HUES48 (cell line): ENCODE measurements at regions not wholly inside any gene's neighbourhood (a gene's known extent, or its start where the extent isn't known, plus 50 kb on each side); places are given as distances from the start of the nearest gene placed in this dataset.
"Not testable (repeated sequence)": the region's sequence is repeated elsewhere in the genome, so short reads cannot be mapped to it uniquely, and the experiment has no call there.

ENCODE experiments used
- H3K27ac ChIP-seq: one replicate; pipeline ENCODE4 v1.7.0; 2013; ENCODE audit warnings: low read depth, low read length, inconsistent platforms
- H3K27me3 ChIP-seq: 2 replicates; pipeline ENCODE4 v1.6.1; 2013; ENCODE audit warnings: mild to moderate bottlenecking, low read length; ENCODE audit not compliant: control insufficient read depth, insufficient read depth
- H3K36me3 ChIP-seq: 2 replicates; pipeline ENCODE4 v1.6.1; 2013; ENCODE audit warnings: low read length; ENCODE audit not compliant: control insufficient read depth, insufficient read depth
- H3K4me1 ChIP-seq: 2 replicates; pipeline ENCODE4 v1.6.1; 2013; ENCODE audit warnings: mild to moderate bottlenecking, low read length; ENCODE audit not compliant: control insufficient read depth, insufficient read depth
- H3K4me3 ChIP-seq: 2 replicates; pipeline ENCODE4 v1.5.1; 2013; ENCODE audit warnings: mild to moderate bottlenecking, low read depth, low read length
- H3K9ac ChIP-seq: 2 replicates; pipeline ENCODE4 v1.6.1; 2013; ENCODE audit warnings: mild to moderate bottlenecking, low read depth, low read length, moderate library complexity
- H3K9me3 ChIP-seq: 2 replicates; pipeline ENCODE4 v1.6.1; 2013; ENCODE audit warnings: low read length; ENCODE audit not compliant: control insufficient read depth, insufficient read depth

GRCh38 chr16:31692338-31692737 lies 164.6 kb downstream of the AHSP start:
- H3K9me3 ChIP-seq, H3K27me3 ChIP-seq, H3K4me1 ChIP-seq, H3K9ac ChIP-seq, H3K36me3 ChIP-seq, H3K27ac ChIP-seq, H3K4me3 ChIP-seq: not testable (repeated sequence)

- Histone ChIP-seq H3K27ac (no peak overlapping the region), H3K9me3 (peaks cover 3% of the 10 kb centered on the region; the same call in 1 of the 2 replicates), H3K4me3 (no peak overlapping the region), H3K27me3 (no peaks in the 10 kb centered on the region), H3K4me1 (no peaks in the 10 kb centered on the region), H3K36me3 (no peaks in the 10 kb centered on the region), H3K9ac (no peak overlapping the region)
These were observed 166.0 kb downstream of the AHSP start for GRCh38 chr16:31693733-31694132.

GRCh38 chr16:31694461-31694860 lies 166.8 kb downstream of the AHSP start:
- no peaks in the 10 kb centered on the region for H3K36me3 ChIP-seq
- no peak overlapping the region for H3K27ac ChIP-seq
- no peaks in the 10 kb centered on the region for H3K27me3 ChIP-seq
- peaks cover 3% of the 10 kb centered on the region; the same call in 1 of the 2 replicates for H3K9me3 ChIP-seq
- H3K4me1 ChIP-seq: no peaks in the 10 kb centered on the region
- no peak overlapping the region for H3K9ac ChIP-seq
- no peak overlapping the region for H3K4me3 ChIP-seq

GRCh38 chr16:31695667-31696066 lies 168.0 kb downstream of the AHSP start:
- H3K9me3 ChIP-seq: peaks cover 3% of the 10 kb centered on the region; the same call in 1 of the 2 replicates
- no peaks in the 10 kb centered on the region for H3K4me1 ChIP-seq
- no peaks in the 10 kb centered on the region for H3K27me3 ChIP-seq
- no peaks in the 10 kb centered on the region for H3K36me3 ChIP-seq
- no peak overlapping the region for H3K4me3 ChIP-seq
- no peak overlapping the region for H3K9ac ChIP-seq
- no peak overlapping the region for H3K27ac ChIP-seq

- no peak overlapping the region for H3K9ac ChIP-seq
- H3K36me3 ChIP-seq: no peaks in the 10 kb centered on the region
- H3K27ac ChIP-seq: no peak overlapping the region
- H3K9me3 ChIP-seq: no peaks in the 10 kb centered on the region; the same call in 1 of the 2 replicates
- 0 out of 2 replicates have a peak, but pooled peaks cover 4% of the 10 kb centered on the region for H3K4me1 ChIP-seq
- no peak overlapping the region for H3K4me3 ChIP-seq
- no peaks in the 10 kb centered on the region for H3K27me3 ChIP-seq
These were observed 169.5 kb downstream of the AHSP start for GRCh38 chr16:31696968-31697743.

GRCh38 chr16:31697744-31698125 lies 170.0 kb downstream of the AHSP start:
- Histone ChIP-seq H3K9me3 (no peaks in the 10 kb centered on the region; the same call in 1 of the 2 replicates), H3K4me3 (no peak overlapping the region), H3K27me3 (no peaks in the 10 kb centered on the region), H3K36me3 (no peaks in the 10 kb centered on the region), H3K27ac (no peak overlapping the region), H3K9ac (no peak overlapping the region), H3K4me1 (0 out of 2 replicates have a peak, but pooled peaks cover 4% of the 10 kb centered on the region)

GRCh38 chr16:31698901-31699300 lies 171.2 kb downstream of the AHSP start:
- Histone ChIP-seq H3K4me3 (no peak overlapping the region), H3K36me3 (peaks cover 11% of the 10 kb centered on the region), H3K9ac (no peak overlapping the region), H3K9me3 (no peaks in the 10 kb centered on the region; the same call in 1 of the 2 replicates), H3K27ac (no peak overlapping the region), H3K27me3 (no peaks in the 10 kb centered on the region), H3K4me1 (0 out of 2 replicates have a peak, but pooled peaks cover 4% of the 10 kb centered on the region)

- H3K9ac ChIP-seq: no peak overlapping the region
- no peaks in the 10 kb centered on the region for H3K9me3 ChIP-seq
- no peak overlapping the region for H3K27ac ChIP-seq
- H3K27me3 ChIP-seq: no peaks in the 10 kb centered on the region
- H3K4me3 ChIP-seq: no peak overlapping the region
- 0 out of 2 replicates have a peak, but pooled peaks cover 4% of the 10 kb centered on the region for H3K4me1 ChIP-seq
- H3K36me3 ChIP-seq: peaks cover 18% of the 10 kb centered on the region
These were observed 171.9 kb downstream of the AHSP start for GRCh38 chr16:31699601-31700000.

- no peaks in the 10 kb centered on the region for H3K9me3 ChIP-seq
These were observed 172.5 kb downstream of the AHSP start for GRCh38 chr16:31700200-31700529.

GRCh38 chr16:31700530-31701388 lies 172.8 kb upstream of the ZNF267 start:
- H3K27ac ChIP-seq: peak overlapping the region; percentile 63
- H3K4me1 ChIP-seq: 0 out of 2 replicates have a peak, but pooled peaks cover 4% of the 10 kb centered on the region
- peak overlapping the region; percentile 79 for H3K4me3 ChIP-seq

More at GRCh38 chr16:31700200-31700529, 172.5 kb downstream of the AHSP start:
- H3K27ac ChIP-seq: no peak overlapping the region
- peaks cover 24% of the 10 kb centered on the region for H3K36me3 ChIP-seq
- peak overlapping the region; percentile 79 for H3K4me3 ChIP-seq
- 0 out of 2 replicates have a peak, but pooled peaks cover 4% of the 10 kb centered on the region for H3K4me1 ChIP-seq
- no peak overlapping the region for H3K9ac ChIP-seq
- no peaks in the 10 kb centered on the region for H3K27me3 ChIP-seq

GRCh38 chr16:31701734-31702133 lies 171.9 kb upstream of the ZNF267 start:
- H3K9me3 ChIP-seq: no peaks in the 10 kb centered on the region
- H3K4me3 ChIP-seq: peak overlapping the region; percentile 79; the same call in 1 of the 2 replicates
- peaks cover 40% of the 10 kb centered on the region for H3K36me3 ChIP-seq
- H3K4me1 ChIP-seq: 0 out of 2 replicates have a peak, but pooled peaks cover 4% of the 10 kb centered on the region
- no peak overlapping the region for H3K27ac ChIP-seq
- H3K9ac ChIP-seq: no peak overlapping the region
- H3K27me3 ChIP-seq: no peaks in the 10 kb centered on the region

More at GRCh38 chr16:31700530-31701388, 172.8 kb upstream of the ZNF267 start:
- peak overlapping the region; percentile 69 for H3K9ac ChIP-seq
- H3K9me3 ChIP-seq: no peaks in the 10 kb centered on the region
- no peaks in the 10 kb centered on the region for H3K27me3 ChIP-seq
- peaks cover 30% of the 10 kb centered on the region for H3K36me3 ChIP-seq
